Fibroblast of skin of right biceps (primary cell): ENCODE measurements at regions not wholly inside any gene's neighbourhood (a gene's known extent, or its start where the extent isn't known, plus 50 kb on each side); places are given as distances from the start of the nearest gene placed in this dataset.

Experiments
- DNase-seq: peaks from one replicate; pipeline ENCODE4 v3.0.0-alpha.2; 2013

DNA sequence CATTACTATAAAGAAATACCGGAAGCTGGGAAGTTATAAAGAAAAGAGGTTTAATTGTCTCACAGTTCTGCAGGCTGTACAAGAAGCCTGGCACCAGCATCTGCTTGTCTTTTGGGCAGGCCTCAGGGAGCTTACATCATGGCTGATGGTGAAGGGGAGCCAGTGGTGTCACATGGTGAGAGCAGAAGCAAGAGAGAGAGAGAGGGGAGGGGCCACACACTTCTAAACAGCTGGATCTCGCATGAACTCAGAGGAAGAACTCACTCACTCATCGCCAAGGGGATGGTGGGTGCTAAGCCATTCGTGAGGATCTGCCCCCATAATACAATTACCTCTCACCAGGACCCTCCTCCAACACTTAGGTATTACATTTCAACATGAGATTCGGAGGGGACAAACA, 51.8 kb upstream of the ANKRD34C start:
- DNase-seq, result no peak

DNA sequence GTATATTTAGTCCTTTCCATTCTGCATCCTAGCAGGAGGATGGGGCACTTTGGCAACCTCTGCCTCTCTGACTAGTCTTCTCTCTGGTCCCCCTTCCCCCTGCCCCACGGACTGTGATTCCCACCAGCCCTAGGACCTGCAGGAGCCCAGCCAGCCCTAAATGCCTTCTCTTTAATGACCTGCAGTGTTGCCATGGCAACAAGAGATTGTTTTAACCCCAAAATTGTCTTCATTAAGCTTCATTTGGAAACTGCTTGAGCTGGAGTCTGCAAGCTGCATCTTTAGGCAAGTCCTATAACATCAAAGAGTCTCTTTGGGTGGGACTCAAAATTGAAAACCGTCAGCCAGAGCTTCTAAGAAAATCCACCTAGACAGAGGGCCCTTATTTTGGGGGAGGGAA, 59.7 kb upstream of the ANKRD34C start:
- DNase-seq, result no peak

DNA sequence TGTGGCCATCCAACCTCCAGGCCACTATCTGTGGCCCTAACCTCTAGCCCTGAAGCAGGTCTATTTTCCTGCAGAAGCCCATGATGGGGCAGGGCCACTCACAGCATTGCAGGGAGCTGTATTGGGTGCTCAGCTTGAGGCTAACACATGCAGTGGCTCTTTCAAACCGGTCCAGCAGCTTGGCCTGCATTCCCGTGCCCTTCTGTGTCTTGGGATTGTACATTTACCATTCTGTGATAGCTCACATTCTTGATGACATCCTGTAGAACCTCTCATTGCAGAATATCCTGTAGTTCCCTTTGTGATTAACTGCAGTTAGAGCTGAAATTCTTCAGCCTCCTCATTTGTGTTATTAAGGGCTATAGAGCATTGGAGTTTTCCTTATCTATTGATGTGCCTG, 60.8 kb upstream of the ANKRD34C start:
- no peak for DNase-seq

DNA sequence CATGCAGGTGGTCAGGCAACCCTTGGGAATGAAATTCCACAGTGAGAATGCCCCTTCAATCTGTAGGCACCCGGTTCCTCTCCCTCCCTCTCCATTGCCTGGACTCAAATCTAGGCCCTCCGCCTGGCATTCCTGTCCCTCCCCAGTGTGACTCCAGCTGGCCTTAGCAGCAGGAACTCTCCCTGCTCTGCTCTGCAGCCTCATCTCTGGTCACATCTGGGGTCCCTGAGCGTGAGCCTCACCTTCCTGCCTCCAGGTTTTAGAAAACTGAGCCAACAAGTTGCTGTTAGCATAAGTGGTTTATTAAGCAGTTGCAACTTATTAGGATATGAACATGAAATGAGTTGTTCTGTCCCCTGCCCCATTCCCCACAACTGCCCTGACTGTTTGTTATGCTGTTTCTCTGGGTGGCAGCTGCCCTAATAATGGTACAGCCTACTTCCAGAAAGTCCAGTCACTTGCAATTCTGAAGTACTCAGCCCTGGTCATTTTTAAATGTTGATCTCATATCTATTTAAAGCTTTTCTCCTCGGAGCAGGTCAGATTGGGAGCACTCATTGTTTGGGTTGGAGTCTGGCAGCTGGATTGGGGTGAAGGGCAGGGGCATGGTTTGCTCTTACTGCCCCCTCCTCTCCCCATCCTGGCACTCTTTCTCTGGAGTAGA, 63.0 kb upstream of the ANKRD34C start:
- no peak for DNase-seq

DNA sequence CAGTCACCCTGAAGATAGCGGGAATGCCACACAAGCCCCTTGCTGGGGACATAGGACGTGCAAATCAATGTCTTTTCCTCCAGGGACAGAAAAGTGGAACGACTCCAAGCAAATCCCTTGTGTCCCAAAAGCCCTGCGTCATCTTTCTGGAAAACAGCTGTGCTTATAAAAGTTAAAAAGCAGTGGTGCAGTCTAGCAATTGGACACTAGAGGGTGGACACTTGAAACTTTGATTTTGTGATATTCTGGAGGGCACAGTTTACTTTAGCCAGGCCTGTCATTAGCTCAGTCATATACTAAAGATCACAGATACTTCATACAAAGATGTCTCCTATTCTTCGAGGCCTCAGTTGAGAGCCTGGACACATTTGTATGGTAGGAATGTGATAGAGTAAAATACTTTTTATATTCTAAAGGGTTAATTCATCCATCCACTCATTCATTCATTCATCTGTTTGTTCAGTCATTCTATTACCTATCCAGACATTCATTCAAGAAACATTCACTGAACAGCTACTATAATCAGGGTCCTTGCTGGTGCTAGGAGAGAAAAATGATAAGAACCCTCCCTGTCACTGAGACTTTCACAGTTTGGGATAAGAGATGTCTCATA, 63.8 kb upstream of the ANKRD34C start:
- DNase-seq, result peak; percentile 14

DNA sequence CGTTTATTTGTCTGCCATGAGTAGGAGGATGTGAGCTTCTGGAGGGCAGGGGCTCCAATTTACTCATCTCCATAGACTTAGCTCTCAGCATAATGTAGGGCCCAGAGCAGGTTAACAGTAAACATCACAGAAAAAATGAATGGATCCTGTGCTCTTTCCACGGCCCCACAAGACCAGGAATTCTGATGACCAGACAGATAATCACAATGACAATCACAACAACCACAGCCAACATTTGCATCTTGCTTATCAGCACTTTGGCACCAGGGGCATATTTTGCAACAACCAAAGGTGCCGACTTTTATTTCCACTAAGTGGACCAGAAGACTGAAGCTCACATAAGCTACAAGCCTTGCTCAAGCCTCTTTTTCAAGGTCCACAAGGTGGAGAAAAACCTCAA, 68.9 kb upstream of the ANKRD34C start:
- no peak for DNase-seq

DNA sequence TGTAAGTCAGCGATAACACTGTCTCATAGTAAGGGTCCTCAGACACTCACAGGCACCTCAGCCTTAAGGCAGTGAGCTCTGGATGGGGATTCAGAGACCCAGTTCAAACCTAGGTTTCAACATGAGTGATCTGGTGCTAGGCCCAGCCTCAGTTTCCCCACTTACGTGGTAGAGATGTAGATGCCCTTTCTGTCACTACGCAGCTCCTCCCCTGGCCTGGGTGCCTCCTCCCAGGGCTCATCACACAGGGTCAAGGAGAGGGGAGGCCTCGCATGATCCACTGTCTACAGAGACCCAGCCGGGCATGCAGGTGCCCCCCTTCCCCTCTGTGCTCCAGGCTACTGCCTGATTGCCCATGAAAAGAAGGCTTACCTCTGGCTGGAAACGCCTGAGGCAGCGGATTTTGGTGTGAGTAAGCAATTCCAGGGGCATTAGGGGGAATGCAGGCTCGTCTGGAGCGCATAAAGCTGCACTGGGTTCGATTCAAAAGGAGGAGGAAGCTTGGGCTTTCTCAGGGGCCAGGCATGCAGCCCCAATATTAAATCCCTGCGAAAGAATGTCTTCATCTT, 69.8 kb upstream of the ANKRD34C start:
- no peak for DNase-seq

DNA sequence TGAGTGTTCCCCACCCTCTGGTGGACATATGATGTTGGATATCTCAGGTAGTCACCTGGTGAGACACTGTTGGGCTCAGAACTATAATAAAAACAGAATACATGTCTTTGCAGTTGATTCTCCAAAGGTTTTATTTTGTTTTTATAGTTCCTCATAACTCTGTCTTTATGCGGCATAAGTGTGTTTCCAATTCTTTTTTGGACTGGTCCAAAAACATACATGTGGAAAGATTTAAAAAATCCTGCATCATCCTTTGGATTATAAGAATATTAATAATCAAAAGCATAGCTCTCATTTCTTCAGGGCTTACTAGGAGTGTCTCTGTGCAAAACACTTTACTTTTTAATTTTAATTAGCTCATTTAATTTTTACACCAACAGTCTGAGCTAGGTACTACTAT, 71.0 kb upstream of the ANKRD34C start:
- DNase-seq, result no peak

DNA sequence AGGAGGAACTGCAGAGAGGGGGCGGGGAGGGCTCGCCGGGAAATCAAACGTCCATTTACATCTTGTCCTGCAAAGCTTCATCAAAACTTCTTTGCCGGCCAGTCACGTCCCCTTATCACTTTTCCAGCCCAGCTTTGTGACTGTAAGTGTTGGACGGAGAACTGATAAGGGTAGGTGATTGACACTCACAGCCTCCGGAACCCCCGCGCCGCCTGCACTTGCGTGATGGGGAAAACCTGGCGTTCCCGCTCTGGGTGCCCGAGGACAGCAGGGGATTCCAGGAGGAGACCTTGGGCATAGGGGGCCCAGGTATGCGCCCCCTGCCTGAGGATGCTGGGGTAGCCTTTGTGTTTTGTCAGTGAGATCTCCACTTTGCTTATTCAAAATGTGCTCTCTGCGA, 72.8 kb upstream of the ANKRD34C start:
- DNase-seq, result no peak

DNA sequence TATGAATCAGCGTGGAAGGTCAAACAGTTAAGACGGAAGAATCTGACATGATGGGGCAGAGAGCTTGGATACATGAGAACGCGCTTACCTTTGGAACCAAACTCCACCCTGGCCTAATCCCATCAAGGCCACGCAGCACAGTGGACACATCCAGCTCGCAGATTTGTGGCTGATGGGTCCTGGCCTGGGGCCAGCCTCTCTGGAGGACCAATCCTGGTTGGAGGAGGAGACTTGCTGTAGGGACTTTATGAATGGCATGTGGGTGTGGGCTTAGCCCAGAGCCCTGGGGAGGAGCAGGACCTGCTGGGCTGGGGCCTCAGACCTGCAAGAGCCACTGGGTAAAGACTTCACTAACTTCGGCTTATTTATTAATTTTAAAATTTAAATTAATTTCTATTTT, 73.4 kb upstream of the ANKRD34C start:
- no peak for DNase-seq

DNA sequence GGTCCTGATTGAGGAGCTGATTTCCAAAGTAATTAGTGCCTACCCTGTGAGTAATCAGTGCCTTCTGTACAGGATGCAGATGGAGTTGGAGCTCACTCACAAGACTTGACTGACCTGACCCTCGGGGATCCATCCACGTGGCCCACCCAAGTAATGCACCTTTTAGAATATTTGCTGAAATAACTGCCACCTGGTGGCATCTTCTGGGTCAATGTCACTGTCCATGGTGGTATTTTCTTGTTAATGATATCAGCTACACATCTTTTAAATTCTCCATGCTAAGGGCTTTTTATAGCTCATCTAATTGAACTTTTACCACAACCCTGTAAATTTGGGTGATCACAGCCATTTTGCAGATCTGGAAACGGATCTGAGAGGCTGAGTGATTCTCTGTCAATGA, 74.3 kb upstream of the ANKRD34C start:
- DNase-seq, result no peak

DNA sequence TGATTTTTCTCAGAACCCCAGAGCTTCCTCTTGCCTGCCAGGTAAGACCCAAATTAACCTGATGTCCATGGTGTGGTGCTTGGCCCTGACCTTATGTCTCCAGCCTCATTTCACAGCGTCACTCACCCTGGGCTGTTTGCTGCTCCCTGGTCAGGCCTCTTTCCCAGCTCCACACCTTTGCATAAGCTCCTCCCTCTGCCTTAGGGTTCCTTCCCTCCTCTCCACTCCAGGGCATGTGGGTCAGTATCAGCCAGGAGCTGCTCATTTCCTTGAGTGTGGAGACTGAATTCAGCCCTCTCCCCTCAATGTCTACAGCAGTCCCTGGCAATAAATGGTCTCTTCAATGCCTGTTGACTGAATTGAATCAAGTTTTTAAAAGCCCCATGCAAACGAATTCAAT, 75.6 kb upstream of the ANKRD34C start:
- DNase-seq, result no peak

DNA sequence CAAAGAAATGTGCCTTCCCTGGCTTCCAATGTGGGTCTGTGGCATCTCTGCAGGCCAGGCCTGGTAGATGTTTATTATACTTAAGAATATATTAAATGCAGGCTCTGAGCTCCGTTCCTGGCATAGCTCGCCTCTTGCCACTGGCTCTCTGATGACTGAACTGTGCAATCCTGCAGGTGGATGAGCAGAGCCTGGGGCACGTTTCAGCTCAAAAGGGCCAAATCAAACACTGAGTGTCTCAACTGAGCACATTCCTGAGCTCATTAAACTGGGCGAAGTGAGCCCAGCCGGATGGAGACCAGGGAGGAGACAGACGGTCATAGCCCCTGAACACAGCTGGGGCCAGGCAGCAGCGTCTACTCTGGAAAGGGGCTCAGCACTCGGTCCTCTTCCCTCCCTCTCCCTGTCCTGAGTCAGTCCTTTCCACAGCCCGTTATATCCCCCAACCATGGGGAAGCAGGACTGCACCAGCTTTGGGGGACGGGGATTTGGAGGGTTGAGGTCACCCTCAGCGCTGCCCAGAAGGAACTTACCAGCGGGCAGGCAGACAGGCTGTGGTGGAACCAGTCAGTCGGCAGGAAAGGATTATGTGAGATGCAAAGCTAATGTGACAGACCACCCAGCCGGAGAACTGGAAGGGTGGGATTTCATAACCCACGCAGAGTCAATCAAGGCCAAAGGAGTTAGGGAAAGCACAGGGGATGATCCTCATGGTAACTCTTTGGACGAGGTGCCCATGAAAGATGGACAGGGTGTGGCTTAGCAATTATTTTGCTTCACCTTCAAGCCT, 77.4 kb upstream of the ANKRD34C start:
- no peak for DNase-seq

DNA sequence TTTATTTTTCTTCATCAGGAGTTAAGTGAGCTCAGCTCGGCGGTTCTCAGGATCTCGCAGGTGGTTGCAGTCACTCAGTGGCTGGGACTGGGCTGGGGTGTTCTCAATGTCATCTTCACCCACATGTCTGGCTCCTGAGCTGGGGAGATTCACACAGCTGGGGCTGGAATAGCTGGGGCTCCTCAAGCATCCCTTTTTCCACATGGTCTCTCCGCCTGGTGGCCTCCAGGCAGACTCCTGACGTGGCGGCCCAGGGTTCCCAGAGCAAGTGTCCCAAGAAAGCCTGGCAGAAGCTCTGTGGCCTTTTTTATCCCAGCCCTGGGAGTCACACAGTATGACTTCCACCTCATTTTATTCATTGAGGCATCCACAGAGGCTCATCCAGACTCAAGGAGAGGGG, 84.1 kb upstream of the ANKRD34C start:
- no peak for DNase-seq

DNA sequence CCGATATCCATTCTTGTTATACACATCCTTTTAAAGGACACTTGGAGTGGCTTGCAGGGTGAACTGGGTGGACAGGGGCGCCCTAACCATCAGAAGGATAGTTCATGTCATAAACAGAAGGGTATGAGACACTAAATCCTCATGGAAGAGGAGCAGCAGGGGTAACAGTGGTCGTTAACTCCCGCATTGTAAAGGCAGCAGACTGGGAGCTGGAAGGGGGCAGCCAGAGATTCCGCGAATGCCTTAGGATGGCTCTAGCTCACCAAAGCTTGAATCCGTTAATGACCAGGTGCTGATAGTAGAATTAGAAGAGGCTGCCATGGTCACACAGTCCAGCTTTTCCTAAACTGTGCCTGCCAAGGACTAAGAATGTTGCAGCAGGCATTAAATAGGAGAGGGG, 85.2 kb upstream of the ANKRD34C start:
- DNase-seq, result no peak

DNA sequence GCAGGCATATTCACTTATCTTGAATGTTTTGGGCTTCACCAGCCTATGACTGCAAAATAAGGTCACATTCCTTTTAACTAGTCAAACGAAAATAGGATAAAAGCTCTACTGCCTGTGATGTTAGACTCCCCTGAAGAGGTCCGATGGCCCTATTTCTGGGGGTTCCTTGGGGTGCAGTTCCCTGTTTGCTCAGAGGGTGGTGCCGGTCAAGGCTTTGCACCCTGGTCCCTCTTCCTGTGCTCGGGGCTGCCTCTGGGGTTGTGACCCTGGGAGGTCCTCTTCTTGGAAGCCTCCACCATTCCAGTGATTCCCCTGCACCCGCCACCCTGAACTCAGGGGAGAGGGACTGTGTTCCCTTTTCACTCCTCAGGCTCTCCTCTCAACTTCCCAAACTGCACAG, 86.7 kb upstream of the ANKRD34C start:
- no peak for DNase-seq

DNA sequence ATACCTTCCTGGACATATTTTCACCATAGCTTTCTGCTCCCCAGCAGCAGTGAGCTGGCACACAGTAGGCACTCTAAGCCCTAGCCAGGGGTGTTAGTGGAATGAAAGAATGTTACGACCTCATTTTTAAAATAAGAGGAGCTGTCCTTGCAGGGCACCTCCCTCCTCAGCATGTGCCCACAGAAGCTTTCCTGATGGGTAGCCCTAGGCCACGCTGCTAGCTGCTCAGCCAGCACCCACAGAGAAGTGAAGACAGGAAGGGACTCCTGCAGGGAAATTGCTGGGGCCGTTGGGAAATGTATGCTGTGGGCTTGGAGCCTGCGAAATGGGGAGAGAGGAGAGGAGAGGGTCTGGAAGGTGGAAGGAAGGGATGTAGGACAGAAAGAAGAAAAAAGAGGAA, 87.3 kb upstream of the ANKRD34C start:
- DNase-seq, result no peak

DNA sequence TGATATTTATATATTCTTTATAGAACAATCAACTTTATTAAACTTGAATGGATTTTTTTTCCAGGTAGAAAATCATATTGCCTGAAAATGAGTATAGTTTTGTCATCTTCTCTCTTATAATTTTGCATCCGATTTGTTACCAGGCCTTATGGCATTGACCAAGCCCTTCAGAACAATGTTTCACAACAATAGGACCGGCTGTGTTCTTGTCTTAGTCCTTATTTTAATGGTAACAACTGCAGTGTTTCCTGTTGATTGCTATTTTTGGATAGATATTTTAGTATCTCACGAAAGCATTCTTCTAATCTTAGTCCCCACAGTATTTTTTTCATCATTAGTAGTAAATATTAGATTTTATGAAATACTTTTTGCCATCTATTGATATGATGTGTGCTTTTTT, 88.1 kb upstream of the ANKRD34C start:
- DNase-seq, result no peak

DNA sequence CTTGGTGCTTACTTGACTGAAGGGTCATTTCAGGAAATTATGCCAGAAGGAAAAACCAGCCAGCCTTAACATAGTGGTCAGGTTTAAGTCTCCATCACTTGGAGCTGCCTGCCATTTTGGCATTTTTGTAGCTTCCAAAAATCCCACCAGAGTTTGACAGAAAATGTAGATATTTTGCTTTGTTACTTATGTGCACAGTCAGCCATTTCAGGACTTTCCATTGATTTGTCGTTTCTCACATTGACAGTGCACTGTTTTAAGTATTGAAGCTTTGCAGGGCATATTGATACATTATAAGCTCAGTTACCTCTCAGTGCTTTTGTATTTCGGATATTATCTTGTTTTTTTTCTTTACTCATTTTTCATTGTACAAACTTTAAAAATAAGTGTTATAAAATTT, 89.0 kb upstream of the ANKRD34C start:
- no peak for DNase-seq

DNA sequence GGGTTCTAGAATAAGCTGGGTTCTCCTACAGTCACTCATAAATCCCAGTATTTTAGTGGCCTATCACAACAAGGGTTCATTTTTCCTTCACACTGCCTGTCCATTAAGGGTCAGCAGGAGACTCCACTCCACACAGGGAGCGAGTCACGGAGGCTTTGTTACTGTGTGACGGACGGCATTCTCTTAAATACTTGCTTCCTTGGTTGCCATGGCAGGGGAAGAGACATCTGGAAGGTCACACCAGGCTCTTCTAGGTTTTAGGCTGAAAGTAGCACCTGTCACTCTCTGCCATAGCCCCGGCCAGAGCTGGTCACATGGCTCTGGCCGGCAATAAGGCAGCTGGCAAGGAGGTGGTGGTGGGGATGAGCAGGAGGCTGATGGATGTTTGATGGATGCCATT, 89.4 kb upstream of the ANKRD34C start:
- DNase-seq, result no peak

DNA sequence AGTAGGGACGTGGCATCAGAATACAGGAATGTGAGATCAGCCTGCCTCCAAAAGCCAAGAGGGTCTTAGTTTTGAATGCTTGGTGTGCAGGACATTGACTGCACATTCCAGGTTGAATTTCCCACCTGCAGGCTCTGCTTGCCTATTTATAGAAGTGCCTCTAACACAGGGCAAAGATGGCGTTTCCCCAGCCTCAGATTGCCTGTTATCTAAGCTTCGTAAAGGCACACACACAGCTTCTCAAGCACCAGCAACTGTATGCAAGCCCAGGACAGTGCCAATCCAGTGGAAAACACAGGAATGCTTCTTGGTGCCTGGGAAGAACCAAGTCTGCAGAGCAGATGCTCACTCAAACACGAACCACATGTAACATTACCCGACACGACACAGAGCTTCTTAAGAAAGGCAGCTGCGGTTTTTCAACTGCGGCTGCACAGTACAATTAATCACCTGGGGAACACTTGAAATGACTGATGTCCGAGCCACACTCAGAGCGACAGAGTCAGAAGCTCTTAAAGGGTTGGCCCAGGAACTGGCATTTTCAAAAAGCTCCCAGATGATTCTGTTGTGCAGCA, 90.0 kb upstream of the ANKRD34C start:
- peak; percentile 35 for DNase-seq

DNA sequence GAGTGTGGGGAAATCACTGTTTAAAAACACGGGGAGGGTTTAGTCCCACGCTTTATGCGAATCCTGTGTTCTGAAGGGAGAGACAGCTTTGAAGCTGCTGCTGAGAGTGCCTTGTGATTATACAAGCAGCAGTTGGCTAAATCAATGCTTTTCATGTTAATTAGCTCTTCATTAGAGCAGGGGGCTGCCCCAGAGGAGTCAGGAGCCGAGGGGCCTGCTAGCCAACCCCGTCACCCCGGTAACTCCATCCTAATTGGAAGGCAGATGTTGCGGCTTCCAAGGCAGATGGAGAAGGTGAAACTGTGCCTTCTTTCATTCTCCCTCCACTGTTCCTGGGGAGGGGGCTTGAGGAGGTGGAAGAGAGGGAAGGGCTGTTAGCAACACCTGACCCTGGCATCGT, 92.4 kb upstream of the ANKRD34C start:
- DNase-seq, result no peak

DNA sequence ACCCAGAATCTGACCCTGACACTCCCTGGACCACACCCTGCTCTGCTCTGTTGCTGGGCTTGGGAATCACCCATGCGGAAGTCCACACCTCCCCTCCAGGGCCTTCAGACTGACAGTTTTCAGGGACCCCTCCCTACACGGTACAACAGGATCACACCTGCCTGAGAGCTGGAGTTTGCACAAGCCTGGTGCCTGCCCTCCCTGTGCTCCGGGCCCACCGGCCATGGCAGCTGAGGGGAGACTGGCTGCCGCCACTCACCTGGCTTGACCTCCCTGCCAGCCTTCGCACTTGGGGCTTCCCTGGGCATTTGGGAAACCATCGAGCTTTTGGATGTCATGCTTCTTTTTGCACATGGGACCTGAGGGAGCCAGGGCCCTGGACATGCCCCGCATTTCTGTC, 95.9 kb upstream of the ANKRD34C start:
- no peak for DNase-seq

DNA sequence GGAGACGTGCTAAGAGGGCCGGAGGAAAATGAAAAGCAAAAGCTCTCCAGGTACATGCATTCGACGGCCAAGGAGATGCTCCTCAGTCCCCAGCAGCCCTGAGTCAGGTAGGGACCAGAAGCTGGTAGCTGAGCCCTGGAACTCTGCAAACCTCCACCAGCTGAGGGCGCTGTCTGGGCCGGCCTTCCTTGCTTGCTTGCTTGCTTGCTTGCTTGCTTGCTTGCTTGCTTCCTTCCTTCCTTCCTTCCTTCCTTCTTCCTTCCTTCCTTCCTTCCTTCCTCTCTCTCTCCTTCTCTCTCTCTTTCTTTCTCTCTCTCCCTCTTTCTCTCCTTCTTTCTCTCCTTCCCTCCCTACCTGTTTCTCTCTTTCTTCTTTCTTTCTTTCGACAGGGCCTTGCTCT, 94.6 kb upstream of the RASGRF1 start:
- no peak for DNase-seq
